Esophagus muscularis mucosa (tissue), 4 donors: ENCODE measurements at regions not wholly inside any gene's neighbourhood (a gene's known extent, or its start where the extent isn't known, plus 50 kb on each side); places are given as distances from the start of the nearest gene placed in this dataset.
A peak's percentile ranks its signal among the peaks of the same experiment; 100 is the strongest.

Experiments used
- DNase-seq: peaks from one replicate; pipeline ENCODE4 v3.0.0-alpha.2; 2017; ENCODE audit errors: extremely low spot score
- H3K27ac ChIP-seq, 4 donors: fragments of 200-600 bp; sonication (generic); replicated peaks in 1 of 4; 1 replicate in 3 of 4; 2 replicates in 1 of 4; pipeline ENCODE4 v1.5.1; 2016 to 2019; ENCODE audit warnings: mild to moderate bottlenecking in 1 of 4
- H3K27me3 ChIP-seq, 4 donors: fragments of 200-600 bp; sonication (generic); one replicate each; pipeline versions ENCODE4 v1.5.1 to v1.6.0; 2016 to 2019
- H3K36me3 ChIP-seq, 4 donors: fragments of 200-600 bp; sonication (generic); one replicate each; pipeline ENCODE4 v1.5.1; 2016 to 2019
- H3K4me1 ChIP-seq, 4 donors: fragments of 200-600 bp; sonication (generic); one replicate each; pipeline ENCODE4 v1.5.1; 2016 to 2019
- H3K4me3 ChIP-seq, 4 donors: fragments of 200-600 bp; sonication (generic); 1 replicate in 2 of 4; 2 replicates in 2 of 4; pipeline ENCODE4 v1.5.1; 2016 to 2019; ENCODE audit warnings: mild to moderate bottlenecking in 4 of 4, moderate library complexity in 1 of 4
- H3K9me3 ChIP-seq, 4 donors: fragments of 200-600 bp; sonication (generic); 1 replicate in 3 of 4; 2 replicates in 1 of 4; pipeline ENCODE4 v1.5.1; 2016 to 2019
- EP300 ChIP-seq: sonication (generic); formaldehyde crosslinking; IDR thresholded peaks from one replicate; pipeline ENCODE4 v1.6.1; 2017; ENCODE audit warnings: antibody characterized with exemption
- POLR2A ChIP-seq: fragments of 450-650 bp; IDR thresholded peaks from one replicate; pipeline ENCODE4 v1.6.1; 2017; ENCODE audit warnings: antibody characterized with exemption, moderate library complexity, mild to moderate bottlenecking, low read depth
- POLR2AphosphoS5 ChIP-seq, 2 donors: sonication (generic); formaldehyde crosslinking; IDR thresholded peaks; one replicate each; pipeline ENCODE4 v1.6.1; 2017; ENCODE audit warnings: antibody characterized with exemption in 2 of 2
- WGBS: methylation state at CpG from one replicate; pipeline ENCODE4 v1.1.5; 2018; 5-methylcytosine and 5-hydroxymethylcytosine counted together
- intact Hi-C: fragments of 100-400 bp; cut with DNase I; formaldehyde crosslinking; loops from one replicate; pipeline ENCODE4 v1.15.1; 2023
- TF ChIP-seq, protein P1 (sequence below), 3 experiments: fragments of 200-600 bp in 2 of 3; fragments of 450-650 bp in 1 of 3; sonication (generic) in 2 of 3; IDR thresholded peaks; one replicate each; pipeline ENCODE4 v1.5.1; 2017 to 2019; ENCODE audit warnings: antibody characterized with exemption in 3 of 3, mild to moderate bottlenecking in 2 of 3, moderate library complexity in 1 of 3

DNA sequence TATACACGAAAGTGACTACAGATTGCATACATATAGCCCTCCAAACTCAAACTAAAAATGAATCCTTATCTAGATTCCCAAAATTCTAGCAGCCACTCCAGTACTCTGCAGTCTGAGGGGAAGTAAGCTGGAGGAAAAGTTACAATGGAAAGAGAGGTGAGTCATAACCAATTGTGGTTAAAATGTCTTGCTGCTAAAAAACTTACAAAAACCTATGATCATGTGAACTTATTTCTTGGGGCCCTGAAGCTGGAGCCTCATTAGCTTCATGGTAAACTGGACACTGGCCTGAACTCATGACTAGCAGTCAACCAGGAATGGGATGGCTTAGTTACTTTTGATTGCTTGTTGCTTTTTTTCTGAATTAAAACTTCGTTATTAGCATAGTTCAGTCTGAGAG, 175.9 kb downstream of the SLC4A3 start:
- H3K27ac ChIP-seq, result no peak overlapping the region
- WGBS, result 68% methylated on average over 2 of the region's 2 CpGs
- TF ChIP-seq EP300 (no peak), POLR2A (no peak), POLR2AphosphoS5 (IDR thresholded peaks at IDR 0.05) (no peak)
- TF ChIP-seq, protein P1, sequence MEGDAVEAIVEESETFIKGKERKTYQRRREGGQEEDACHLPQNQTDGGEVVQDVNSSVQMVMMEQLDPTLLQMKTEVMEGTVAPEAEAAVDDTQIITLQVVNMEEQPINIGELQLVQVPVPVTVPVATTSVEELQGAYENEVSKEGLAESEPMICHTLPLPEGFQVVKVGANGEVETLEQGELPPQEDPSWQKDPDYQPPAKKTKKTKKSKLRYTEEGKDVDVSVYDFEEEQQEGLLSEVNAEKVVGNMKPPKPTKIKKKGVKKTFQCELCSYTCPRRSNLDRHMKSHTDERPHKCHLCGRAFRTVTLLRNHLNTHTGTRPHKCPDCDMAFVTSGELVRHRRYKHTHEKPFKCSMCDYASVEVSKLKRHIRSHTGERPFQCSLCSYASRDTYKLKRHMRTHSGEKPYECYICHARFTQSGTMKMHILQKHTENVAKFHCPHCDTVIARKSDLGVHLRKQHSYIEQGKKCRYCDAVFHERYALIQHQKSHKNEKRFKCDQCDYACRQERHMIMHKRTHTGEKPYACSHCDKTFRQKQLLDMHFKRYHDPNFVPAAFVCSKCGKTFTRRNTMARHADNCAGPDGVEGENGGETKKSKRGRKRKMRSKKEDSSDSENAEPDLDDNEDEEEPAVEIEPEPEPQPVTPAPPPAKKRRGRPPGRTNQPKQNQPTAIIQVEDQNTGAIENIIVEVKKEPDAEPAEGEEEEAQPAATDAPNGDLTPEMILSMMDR (IDR thresholded peaks at IDR 0.05), result no peak
- intact Hi-C loops, result no loop called here
- H3K27me3 ChIP-seq, result no peaks in the 10 kb centered on the region
- H3K9me3 ChIP-seq, result peaks cover 0 to 9% (median 6%) of the 10 kb centered on the region in 4 donors
- no peaks in the 10 kb centered on the region for H3K36me3 ChIP-seq
- no peaks in the 10 kb centered on the region for H3K4me1 ChIP-seq
- H3K4me3 ChIP-seq, result no peak overlapping the region
- no peak for DNase-seq

DNA sequence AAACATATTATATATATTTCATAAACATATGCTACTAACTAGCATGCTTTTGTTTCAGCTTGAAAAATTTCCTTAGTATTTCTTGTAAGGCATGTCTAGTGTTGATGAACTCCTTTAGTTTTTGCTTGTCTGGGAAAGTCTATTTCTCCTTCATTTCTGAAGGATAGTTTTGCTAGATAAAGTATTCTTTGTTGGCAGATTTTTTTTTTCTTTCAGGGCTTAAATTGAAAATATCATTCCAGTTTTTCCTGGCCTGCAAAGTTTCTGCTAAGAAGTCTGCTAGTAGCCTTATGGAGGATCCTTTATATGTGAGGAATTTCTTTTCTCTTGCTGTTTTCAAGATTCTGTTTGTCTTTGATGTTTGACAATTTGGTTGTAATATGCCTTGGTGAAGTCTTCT, 183.5 kb downstream of the SLC4A3 start:
- Histone ChIP-seq H3K4me3 (no peak overlapping the region), H3K9me3 (peaks cover 0 to 33% (median 23%) of the 10 kb centered on the region in 4 donors), H3K4me1 (no peaks in the 10 kb centered on the region), H3K27ac (no peak overlapping the region), H3K27me3 (no peaks in the 10 kb centered on the region), H3K36me3 (no peaks in the 10 kb centered on the region)
- no peak for DNase-seq
- TF ChIP-seq, protein P1 (IDR thresholded peaks at IDR 0.05), result no peak
- TF ChIP-seq POLR2AphosphoS5 (IDR thresholded peaks at IDR 0.05) (no peak), POLR2A (no peak), EP300 (no peak)
- intact Hi-C loops, result no loop called here

DNA sequence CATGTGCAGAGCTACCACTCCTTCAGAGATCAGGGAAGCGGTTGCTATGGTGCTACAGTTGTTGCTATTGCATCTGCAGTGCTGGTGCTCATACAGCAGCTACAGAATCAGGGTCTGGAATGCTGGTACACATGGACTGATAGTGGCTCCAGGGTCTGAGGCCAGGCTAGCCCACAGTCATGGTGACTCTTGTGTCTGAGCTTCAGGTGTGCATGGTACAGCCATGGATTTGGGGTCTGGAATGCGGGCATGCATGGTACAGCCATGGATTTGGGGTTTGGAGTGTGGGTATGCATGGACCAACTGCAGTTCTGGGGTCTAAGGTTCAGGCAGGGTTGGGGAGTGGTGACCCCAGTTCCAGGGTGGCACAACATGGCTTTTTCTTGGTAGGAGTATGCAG, 185.2 kb downstream of the SLC4A3 start:
- Histone ChIP-seq H3K4me3 (no peak overlapping the region), H3K27ac (no peak overlapping the region), H3K27me3 (no peaks in the 10 kb centered on the region), H3K4me1 (no peaks in the 10 kb centered on the region), H3K9me3 (peaks cover 0 to 28% (median 20%) of the 10 kb centered on the region in 4 donors), H3K36me3 (no peaks in the 10 kb centered on the region)
- WGBS, result 50% methylated on average over 2 of the region's 2 CpGs
- DNase-seq, result peak; percentile 78
- TF ChIP-seq, protein P1 (IDR thresholded peaks at IDR 0.05), result no peak
- TF ChIP-seq POLR2A, result no peak
- TF ChIP-seq EP300, result no peak
- no peak for TF ChIP-seq POLR2AphosphoS5 (IDR thresholded peaks at IDR 0.05)
- intact Hi-C loops, result no loop called here

DNA sequence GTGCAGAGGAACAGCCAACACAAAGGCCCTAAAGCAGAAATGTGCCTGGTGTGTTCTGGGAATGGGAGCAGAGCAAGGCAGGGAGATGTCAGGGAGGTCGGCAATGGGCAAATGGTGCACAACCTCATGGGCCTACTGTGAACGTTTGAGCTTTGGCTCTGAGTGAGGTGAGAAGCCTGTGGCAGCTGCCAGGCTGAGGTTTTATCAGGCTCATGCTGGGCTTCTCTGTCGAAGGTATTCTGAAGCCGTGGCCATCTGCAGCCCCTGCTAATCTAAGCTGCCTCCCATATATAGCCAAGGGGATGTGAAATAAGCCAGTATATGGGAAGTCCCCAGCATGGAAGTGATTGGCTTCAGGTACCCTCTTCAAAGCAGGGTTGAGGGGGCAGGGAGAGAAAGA, 193.3 kb downstream of the SLC4A3 start:
- Histone ChIP-seq H3K27ac (no peak overlapping the region), H3K4me3 (no peak overlapping the region), H3K9me3 (peaks cover 0 to 7% (median 3%) of the 10 kb centered on the region in 4 donors), H3K36me3 (no peaks in the 10 kb centered on the region), H3K4me1 (no peaks in the 10 kb centered on the region), H3K27me3 (peaks cover 0 to 11% (median 0%) of the 10 kb centered on the region in 4 donors)
- TF ChIP-seq POLR2A, result no peak
- TF ChIP-seq POLR2AphosphoS5 (IDR thresholded peaks at IDR 0.05), result no peak
- TF ChIP-seq, protein P1 (IDR thresholded peaks at IDR 0.05), result no peak
- no peak for TF ChIP-seq EP300
- WGBS, result 62% methylated on average over 4 of the region's 4 CpGs
- DNase-seq, result no peak
- intact Hi-C loops, result no loop called here

DNA sequence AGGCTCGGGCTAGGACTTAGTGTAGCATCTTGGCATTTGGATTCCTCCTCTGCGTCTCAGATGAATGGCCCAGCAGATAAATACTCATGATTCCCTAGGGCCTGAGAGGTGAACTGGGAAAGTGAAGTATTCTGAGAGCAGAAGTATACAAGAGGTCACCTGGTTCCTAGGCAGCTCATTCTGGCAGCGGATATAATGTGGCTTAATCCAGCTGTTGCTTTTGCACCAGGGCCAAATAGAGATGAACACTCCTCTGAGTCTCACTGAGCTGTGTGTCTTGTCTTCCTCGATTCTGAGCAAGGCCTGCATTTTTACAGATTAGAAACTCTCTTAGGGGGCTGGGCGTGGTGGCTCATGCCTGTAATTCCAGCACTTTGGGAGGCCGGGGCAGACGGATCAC, 196.1 kb downstream of the SLC4A3 start:
- no peak overlapping the region for H3K27ac ChIP-seq
- TF ChIP-seq, protein P1 (IDR thresholded peaks at IDR 0.05), result no peak
- TF ChIP-seq EP300 (no peak), POLR2A (no peak), POLR2AphosphoS5 (IDR thresholded peaks at IDR 0.05) (no peak)
- no peak for DNase-seq
- peaks cover 0 to 11% (median 0%) of the 10 kb centered on the region in 4 donors for H3K27me3 ChIP-seq
- no peaks in the 10 kb centered on the region for H3K36me3 ChIP-seq
- intact Hi-C loops, result no loop called here
- H3K9me3 ChIP-seq, result peaks cover 0 to 7% (median 3%) of the 10 kb centered on the region in 4 donors
- WGBS, result 62% methylated on average over 6 of the region's 7 CpGs
- no peaks in the 10 kb centered on the region for H3K4me1 ChIP-seq
- H3K4me3 ChIP-seq, result no peak overlapping the region
